Fibroblast of villous mesenchyme (primary cell): ENCODE measurements at regions not wholly inside any gene's neighbourhood (a gene's known extent, or its start where the extent isn't known, plus 50 kb on each side); places are given as distances from the start of the nearest gene placed in this dataset.

Experiments
- DNase-seq: peaks from one replicate; pipeline ENCODE4 v3.0.0-alpha.2; 2010; ENCODE audit warnings: low read depth
- H3K4me3 ChIP-seq: 2 replicates; pipeline ENCODE4 v1.5.1; 2011; ENCODE audit warnings: low read depth, mild to moderate bottlenecking, low read length
- CTCF ChIP-seq: IDR thresholded peaks from 2 replicates; pipeline ENCODE4 v1.5.1; 2012; ENCODE audit warnings: low read depth, mild to moderate bottlenecking, low read length; ENCODE audit not compliant: insufficient read depth

- peak; percentile 1 for DNase-seq
- no peak overlapping the region for H3K4me3 ChIP-seq
- TF ChIP-seq CTCF, result no peak
These were observed 118.7 kb upstream of the ATP10B start for GRCh38 chr5:160970605-160971191.

- TF ChIP-seq CTCF, result no peak
- no peak overlapping the region for H3K4me3 ChIP-seq
These were observed 117.6 kb upstream of the ATP10B start for GRCh38 chr5:160969645-160970044.

GRCh38 chr5:160968480-160968879, 116.5 kb upstream of the ATP10B start:
- no peak for DNase-seq
- H3K4me3 ChIP-seq, result no peak overlapping the region
- TF ChIP-seq CTCF, result no peak

More at GRCh38 chr5:160969645-160970044, 117.6 kb upstream of the ATP10B start:
- DNase-seq, result no peak

GRCh38 chr5:160966921-160967320, 114.9 kb upstream of the ATP10B start:
- TF ChIP-seq CTCF, result no peak
- DNase-seq, result no peak
- H3K4me3 ChIP-seq, result no peak overlapping the region

GRCh38 chr5:160961761-160962160, 109.8 kb upstream of the ATP10B start:
- H3K4me3 ChIP-seq, result no peak overlapping the region
- no peak for DNase-seq
- TF ChIP-seq CTCF, result no peak

GRCh38 chr5:160961038-160961437, 109.0 kb upstream of the ATP10B start:
- no peak for TF ChIP-seq CTCF
- DNase-seq, result no peak
- no peak overlapping the region for H3K4me3 ChIP-seq

- no peak for TF ChIP-seq CTCF
- DNase-seq, result no peak
- no peak overlapping the region for H3K4me3 ChIP-seq
These were observed 108.6 kb upstream of the ATP10B start for GRCh38 chr5:160960592-160960991.
